ENCODE measurements at regions not wholly inside any gene's neighbourhood (a gene's known extent, or its start where the extent isn't known, plus 50 kb on each side); places are given as distances from the start of the nearest gene placed in this dataset.
"Not testable (repeated sequence)": the region's sequence is repeated elsewhere in the genome, so short reads cannot be mapped to it uniquely, and the experiment has no call there.

- DNase-seq, result no peak
These were observed 161.3 kb downstream of the RTL9 start for GRCh38 chrX:110519906-110520452.

DNA sequence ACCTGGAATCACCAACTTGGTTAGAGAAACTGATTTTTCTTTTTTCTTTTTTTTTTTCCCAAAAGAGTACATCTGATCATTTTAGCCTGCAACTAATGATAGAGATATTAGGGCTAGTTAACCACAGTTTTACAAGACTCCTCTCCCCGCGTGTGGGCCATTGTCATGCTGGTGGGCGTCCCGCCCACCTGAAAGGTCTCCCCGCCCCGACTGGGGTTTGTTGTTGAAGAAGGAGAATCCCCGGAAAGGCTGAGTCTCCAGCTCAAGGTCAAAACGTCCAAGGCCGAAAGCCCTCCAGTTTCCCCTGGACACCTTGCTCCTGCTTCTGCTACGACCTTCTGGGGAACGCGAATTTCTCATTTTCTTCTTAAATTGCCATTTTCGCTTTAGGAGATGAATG is 162.0 kb downstream of the RTL9 start:
- not testable (repeated sequence) for DNase-seq

- DNase-seq, result no peak
These were observed 173.4 kb downstream of the RTL9 start for GRCh38 chrX:110531873-110532580.

DNA sequence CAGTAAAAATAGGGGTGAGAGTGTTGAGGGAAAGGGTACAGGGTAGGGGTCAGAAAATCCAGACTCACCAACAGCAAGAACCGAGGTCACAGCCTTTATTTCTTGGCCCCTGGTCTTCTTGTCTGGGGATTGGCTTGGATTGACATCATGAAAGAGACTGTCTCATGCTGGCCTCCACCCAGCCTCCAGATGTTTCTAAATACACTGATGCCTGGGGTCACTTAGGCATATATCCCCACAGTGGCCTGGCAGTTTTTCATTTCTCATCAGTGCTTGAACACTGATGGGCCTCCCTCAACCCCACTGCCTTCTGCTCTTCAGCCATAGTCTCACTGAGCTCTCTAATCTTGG is 173.9 kb downstream of the RTL9 start:
- no peak for DNase-seq

- DNase-seq, result no peak
These were observed 178.2 kb downstream of the RTL9 start for GRCh38 chrX:110536816-110537215.

- DNase-seq, result no peak
These were observed 182.6 kb downstream of the RTL9 start for GRCh38 chrX:110541266-110541665.

DNA sequence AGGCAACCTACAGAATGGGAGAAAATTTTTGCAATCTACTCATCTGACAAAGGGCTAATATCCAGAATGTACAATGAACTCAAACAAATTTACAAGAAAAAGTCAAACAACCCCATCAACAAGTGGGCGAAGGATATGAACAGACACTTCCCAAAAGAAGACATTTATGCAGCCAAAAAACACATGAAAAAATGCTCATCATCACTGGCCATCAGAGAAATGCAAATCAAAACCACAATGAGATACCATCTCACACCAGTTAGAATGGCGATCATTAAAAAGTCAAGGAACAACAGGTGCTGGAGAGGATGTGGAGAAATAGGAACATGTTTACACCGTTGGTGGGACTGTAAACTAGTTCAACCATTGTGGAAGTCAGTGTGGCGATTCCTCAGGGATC is 192.2 kb downstream of the RTL9 start:
- not testable (repeated sequence) for DNase-seq

GRCh38 chrX:110557864-110558263 is 199.2 kb downstream of the RTL9 start:
- DNase-seq, result no peak

GRCh38 chrX:110558406-110558805 is 199.8 kb downstream of the RTL9 start:
- DNase-seq, result no peak

GRCh38 chrX:110561034-110561433 is 202.4 kb downstream of the RTL9 start:
- DNase-seq, result no peak

- DNase-seq, result no peak
These were observed 204.6 kb downstream of the RTL9 start for GRCh38 chrX:110563282-110563681.

GRCh38 chrX:110568441-110568840 is 209.8 kb downstream of the RTL9 start:
- DNase-seq, result no peak

- DNase-seq, result no peak
These were observed 210.9 kb downstream of the RTL9 start for GRCh38 chrX:110569506-110569905.

DNA sequence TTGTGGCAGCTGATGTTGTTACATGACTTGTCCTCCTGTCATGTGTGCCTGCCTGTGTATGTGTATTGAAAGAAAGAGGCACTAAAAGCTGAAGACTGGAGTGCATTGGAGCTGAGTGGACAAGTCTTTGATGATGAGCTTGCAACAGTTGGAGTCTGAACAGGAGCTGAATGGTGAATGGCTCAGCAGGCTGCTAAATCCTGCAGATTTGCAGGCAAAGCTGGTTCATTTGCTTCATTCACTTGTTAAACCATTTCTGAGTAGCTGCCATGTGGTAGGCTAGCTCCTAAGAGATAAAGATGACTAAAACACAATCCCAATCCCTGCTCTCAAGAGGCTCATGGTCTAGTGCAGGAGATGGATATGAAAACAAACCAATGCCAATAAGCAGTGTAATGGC is 217.3 kb downstream of the CHRDL1 start:
- DNase-seq, result no peak

GRCh38 chrX:110584083-110584482 is 211.5 kb downstream of the CHRDL1 start:
- no peak for DNase-seq

- no peak for DNase-seq
These were observed 207.5 kb downstream of the CHRDL1 start for GRCh38 chrX:110588164-110588563.

GRCh38 chrX:110588853-110589252 is 206.8 kb downstream of the CHRDL1 start:
- DNase-seq, result no peak

DNA sequence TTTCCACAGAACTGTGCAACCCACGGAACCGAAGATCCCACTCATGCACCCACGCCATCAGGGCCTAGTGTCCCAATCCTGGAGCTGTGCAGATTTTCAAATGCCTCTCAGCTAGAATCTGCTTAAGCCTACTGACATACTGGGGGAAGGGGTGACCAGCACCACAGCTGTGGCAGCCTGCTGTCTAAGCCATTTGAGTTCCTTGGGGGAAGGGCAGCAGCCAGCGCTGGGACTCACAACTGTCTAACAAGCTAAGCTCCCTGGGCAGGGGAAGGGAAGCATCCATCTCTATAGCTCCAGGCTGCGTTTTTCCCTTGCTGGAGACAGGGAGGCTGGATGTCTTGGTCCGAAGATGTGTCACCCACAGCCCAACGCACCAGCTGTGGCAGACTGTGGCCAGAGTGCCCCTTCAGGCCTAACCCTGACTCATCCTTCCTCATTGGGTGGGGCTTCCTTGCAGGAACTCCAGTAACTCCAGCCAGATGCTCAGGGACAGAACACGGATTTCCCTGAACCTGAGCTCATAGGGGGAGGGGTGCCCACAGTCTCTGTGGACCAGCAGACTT is 194.8 kb downstream of the CHRDL1 start:
- no peak for DNase-seq

- no peak for DNase-seq
These were observed 181.0 kb downstream of the CHRDL1 start for GRCh38 chrX:110614596-110614995.

Measured in activated T-cell treated with anti-CD3 and anti-CD28 coated beads, Interleukin-2, amount 50 U/mL, for 1 hour (primary cell).